ENCODE measurements at regions not wholly inside any gene's neighbourhood (a gene's known extent, or its start where the extent isn't known, plus 50 kb on each side); places are given as distances from the start of the nearest gene placed in this dataset.

- Histone ChIP-seq H3K9me3 (ENCODE audit: control insufficient read depth, insufficient read depth, low read depth, low read length) (no peaks in the 10 kb centered on the region), H3K4me3 (ENCODE audit: low read depth in 2 of 2, low read length in 2 of 2) (no peak overlapping the region), H3K36me3 (ENCODE audit: control insufficient read depth, insufficient read depth, low read length) (no peaks in the 10 kb centered on the region), H3K27ac (ENCODE audit: low read length) (no peak overlapping the region), H3K27me3 (ENCODE audit: control insufficient read depth, insufficient read depth, low read length) (no peaks in the 10 kb centered on the region), H3K4me1 (ENCODE audit: control insufficient read depth, insufficient read depth, low read length) (no peaks in the 10 kb centered on the region)
- POLR2A ChIA-PET, result no interaction called here
- TF ChIP-seq TCF7L2 (IDR thresholded peaks at IDR 0.05; ENCODE audit: low read depth, low read length) (no peak), REST (IDR thresholded peaks at IDR 0.05; ENCODE audit: insufficient read depth in 1 of 2, low read depth in 2 of 2, low read length in 1 of 2) (no peak), SIN3A (IDR thresholded peaks at IDR 0.05; ENCODE audit: borderline replicate concordance, insufficient read depth, low read depth, low read length) (no peak)
- DNase-seq (ENCODE audit: low read depth, low spot score) (no peak), ATAC-seq (no peak)
- CTCF ChIA-PET, result no interaction called here
- in situ Hi-C loops (cut with HindIII; ENCODE audit: low pct_unique_long_range_greater_than_20kb, low sequenced_read_pairs) (no loop called here), intact Hi-C loops (cut with micrococcal nuclease; ENCODE audit: unreplicated experiment) (no loop called here)
- BruUV-seq (replicated peaks), result no TSS peak
Measured at GRCh38 chr6:10219510-10219909, 195.4 kb downstream of the TFAP2A start.

GRCh38 chr6:10217111-10217510 lies 197.8 kb downstream of the TFAP2A start:
- ChIA-PET CTCF (no interaction called here), POLR2A (no interaction called here)
- in situ Hi-C loops (cut with HindIII; ENCODE audit: low pct_unique_long_range_greater_than_20kb, low sequenced_read_pairs) (no loop called here), intact Hi-C loops (cut with micrococcal nuclease; ENCODE audit: unreplicated experiment) (no loop called here)
- H3K27me3 ChIP-seq (ENCODE audit: control insufficient read depth, insufficient read depth, low read length), result no peaks in the 10 kb centered on the region
- H3K9me3 ChIP-seq (ENCODE audit: control insufficient read depth, insufficient read depth, low read depth, low read length), result no peaks in the 10 kb centered on the region
- no peak for ATAC-seq
- no peak overlapping the region for H3K27ac ChIP-seq (ENCODE audit: low read length)
- H3K4me3 ChIP-seq (ENCODE audit: low read depth in 2 of 2, low read length in 2 of 2), result no peak overlapping the region
- BruUV-seq (replicated peaks), result no TSS peak
- no peak for DNase-seq (ENCODE audit: low read depth, low spot score)
- no peaks in the 10 kb centered on the region for H3K36me3 ChIP-seq (ENCODE audit: control insufficient read depth, insufficient read depth, low read length)
- H3K4me1 ChIP-seq (ENCODE audit: control insufficient read depth, insufficient read depth, low read length), result no peaks in the 10 kb centered on the region
- TF ChIP-seq POLR2AphosphoS5 (IDR thresholded peaks at IDR 0.05; ENCODE audit: low read depth, low read length) (no peak), SIN3A (IDR thresholded peaks at IDR 0.05; ENCODE audit: borderline replicate concordance, insufficient read depth, low read depth, low read length) (no peak), REST (IDR thresholded peaks at IDR 0.05; ENCODE audit: insufficient read depth in 1 of 2, low read depth in 2 of 2, low read length in 1 of 2) (no peak), CTCF (IDR thresholded peaks at IDR 0.05) (no peak), TCF7L2 (IDR thresholded peaks at IDR 0.05; ENCODE audit: low read depth, low read length) (no peak)

All from Panc1 (cell line).